Osteoblast (primary cell): ENCODE measurements at regions not wholly inside any gene's neighbourhood (a gene's known extent, or its start where the extent isn't known, plus 50 kb on each side); places are given as distances from the start of the nearest gene placed in this dataset.
"Not testable (repeated sequence)": the region's sequence is repeated elsewhere in the genome, so short reads cannot be mapped to it uniquely, and the experiment has no call there.

Experiments used
- DNase-seq: peaks from one replicate; pipeline ENCODE4 v3.0.0; 2011; ENCODE audit warnings: low spot score, mixed read lengths; ENCODE audit not compliant: insufficient read length; ENCODE audit errors: missing footprints
- H2AFZ ChIP-seq: 2 replicates; pipeline ENCODE4 v1.6.0; 2011; ENCODE audit warnings: mild to moderate bottlenecking, low read length
- H3K27ac ChIP-seq: 2 replicates; pipeline ENCODE4 v1.5.1; 2011; ENCODE audit warnings: mild to moderate bottlenecking, low read depth, low read length, moderate library complexity
- H3K27me3 ChIP-seq: 2 replicates; pipeline ENCODE4 v1.6.0; 2012; ENCODE audit warnings: mild to moderate bottlenecking, control low read depth, inconsistent platforms, low read length, moderate library complexity; ENCODE audit not compliant: insufficient read depth
- H3K36me3 ChIP-seq: 2 replicates; pipeline ENCODE4 v1.5.1; 2011; ENCODE audit warnings: mild to moderate bottlenecking, low read length, control low read depth, moderate library complexity; ENCODE audit not compliant: insufficient read depth
- H3K4me1 ChIP-seq: 2 replicates; pipeline ENCODE4 v1.5.1; 2011; ENCODE audit warnings: mild to moderate bottlenecking, low read length, control low read depth, moderate library complexity; ENCODE audit not compliant: insufficient read depth
- H3K4me2 ChIP-seq: 2 replicates; pipeline ENCODE4 v1.6.0; 2011; ENCODE audit warnings: mild to moderate bottlenecking, low read length; ENCODE audit not compliant: insufficient read depth
- H3K4me3 ChIP-seq: fragments of 200-600 bp; sonication (generic); 3 replicates; pipeline ENCODE4 v1.5.1; 2012; ENCODE audit warnings: mild to moderate bottlenecking, low read length, inconsistent platforms; ENCODE audit not compliant: insufficient read depth
- H3K79me2 ChIP-seq: 2 replicates; pipeline ENCODE4 v1.6.0; 2012; ENCODE audit warnings: mild to moderate bottlenecking, low read length, control low read depth, inconsistent platforms; ENCODE audit not compliant: insufficient read depth
- H3K9me3 ChIP-seq: 2 replicates; pipeline ENCODE4 v1.5.1; 2011; ENCODE audit warnings: low read depth, low read length, control low read depth
- H4K20me1 ChIP-seq: 2 replicates; pipeline ENCODE4 v1.6.0; 2012; ENCODE audit warnings: mild to moderate bottlenecking, low read length, control low read depth; ENCODE audit not compliant: insufficient read depth
- TF ChIP-seq, protein P1 (sequence below): IDR thresholded peaks from 2 replicates; pipeline ENCODE4 v1.5.1; 2011; ENCODE audit warnings: mild to moderate bottlenecking, low read depth, low read length, moderate library complexity; ENCODE audit errors: extremely low read depth

GRCh38 chr15:77910030-77910911 is 167.2 kb downstream of the TBC1D2B start:
- H3K27ac ChIP-seq, H3K27me3 ChIP-seq, H3K4me1 ChIP-seq, H3K9me3 ChIP-seq, H3K79me2 ChIP-seq, H4K20me1 ChIP-seq, H3K36me3 ChIP-seq: not testable (repeated sequence)
- Histone ChIP-seq H3K4me2 (peak overlapping the region; percentile 82), H3K4me3 (peak overlapping the region; percentile 66), H2AFZ (peak overlapping the region; percentile 95)
- DNase-seq, result peak; percentile 86
- TF ChIP-seq, protein P1, sequence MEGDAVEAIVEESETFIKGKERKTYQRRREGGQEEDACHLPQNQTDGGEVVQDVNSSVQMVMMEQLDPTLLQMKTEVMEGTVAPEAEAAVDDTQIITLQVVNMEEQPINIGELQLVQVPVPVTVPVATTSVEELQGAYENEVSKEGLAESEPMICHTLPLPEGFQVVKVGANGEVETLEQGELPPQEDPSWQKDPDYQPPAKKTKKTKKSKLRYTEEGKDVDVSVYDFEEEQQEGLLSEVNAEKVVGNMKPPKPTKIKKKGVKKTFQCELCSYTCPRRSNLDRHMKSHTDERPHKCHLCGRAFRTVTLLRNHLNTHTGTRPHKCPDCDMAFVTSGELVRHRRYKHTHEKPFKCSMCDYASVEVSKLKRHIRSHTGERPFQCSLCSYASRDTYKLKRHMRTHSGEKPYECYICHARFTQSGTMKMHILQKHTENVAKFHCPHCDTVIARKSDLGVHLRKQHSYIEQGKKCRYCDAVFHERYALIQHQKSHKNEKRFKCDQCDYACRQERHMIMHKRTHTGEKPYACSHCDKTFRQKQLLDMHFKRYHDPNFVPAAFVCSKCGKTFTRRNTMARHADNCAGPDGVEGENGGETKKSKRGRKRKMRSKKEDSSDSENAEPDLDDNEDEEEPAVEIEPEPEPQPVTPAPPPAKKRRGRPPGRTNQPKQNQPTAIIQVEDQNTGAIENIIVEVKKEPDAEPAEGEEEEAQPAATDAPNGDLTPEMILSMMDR, result peak; percentile 46

GRCh38 chr15:77909182-77909940 is 168.2 kb downstream of the TBC1D2B start:
- no peaks in the 10 kb centered on the region for H3K36me3 ChIP-seq
- no peaks in the 10 kb centered on the region for H3K4me1 ChIP-seq
- no peaks in the 10 kb centered on the region for H3K79me2 ChIP-seq
- DNase-seq, result peak; percentile 15
- TF ChIP-seq, protein P1, result no peak
- no peak overlapping the region for H3K4me2 ChIP-seq
- no peak overlapping the region for H2AFZ ChIP-seq
- peaks cover 2% of the 10 kb centered on the region for H3K27me3 ChIP-seq
- H3K27ac ChIP-seq, result no peak overlapping the region
- no peak overlapping the region for H3K4me3 ChIP-seq
- no peaks in the 10 kb centered on the region for H3K9me3 ChIP-seq
- H4K20me1 ChIP-seq, result no peaks in the 10 kb centered on the region

GRCh38 chr15:77908752-77909111 is 168.8 kb downstream of the TBC1D2B start:
- not testable (repeated sequence) for H2AFZ ChIP-seq, H3K27ac ChIP-seq, H3K4me1 ChIP-seq, H3K4me3 ChIP-seq, H3K9me3 ChIP-seq, H3K36me3 ChIP-seq, H4K20me1 ChIP-seq, H3K79me2 ChIP-seq, H3K4me2 ChIP-seq, H3K27me3 ChIP-seq
- DNase-seq, result peak; percentile 11

DNA sequence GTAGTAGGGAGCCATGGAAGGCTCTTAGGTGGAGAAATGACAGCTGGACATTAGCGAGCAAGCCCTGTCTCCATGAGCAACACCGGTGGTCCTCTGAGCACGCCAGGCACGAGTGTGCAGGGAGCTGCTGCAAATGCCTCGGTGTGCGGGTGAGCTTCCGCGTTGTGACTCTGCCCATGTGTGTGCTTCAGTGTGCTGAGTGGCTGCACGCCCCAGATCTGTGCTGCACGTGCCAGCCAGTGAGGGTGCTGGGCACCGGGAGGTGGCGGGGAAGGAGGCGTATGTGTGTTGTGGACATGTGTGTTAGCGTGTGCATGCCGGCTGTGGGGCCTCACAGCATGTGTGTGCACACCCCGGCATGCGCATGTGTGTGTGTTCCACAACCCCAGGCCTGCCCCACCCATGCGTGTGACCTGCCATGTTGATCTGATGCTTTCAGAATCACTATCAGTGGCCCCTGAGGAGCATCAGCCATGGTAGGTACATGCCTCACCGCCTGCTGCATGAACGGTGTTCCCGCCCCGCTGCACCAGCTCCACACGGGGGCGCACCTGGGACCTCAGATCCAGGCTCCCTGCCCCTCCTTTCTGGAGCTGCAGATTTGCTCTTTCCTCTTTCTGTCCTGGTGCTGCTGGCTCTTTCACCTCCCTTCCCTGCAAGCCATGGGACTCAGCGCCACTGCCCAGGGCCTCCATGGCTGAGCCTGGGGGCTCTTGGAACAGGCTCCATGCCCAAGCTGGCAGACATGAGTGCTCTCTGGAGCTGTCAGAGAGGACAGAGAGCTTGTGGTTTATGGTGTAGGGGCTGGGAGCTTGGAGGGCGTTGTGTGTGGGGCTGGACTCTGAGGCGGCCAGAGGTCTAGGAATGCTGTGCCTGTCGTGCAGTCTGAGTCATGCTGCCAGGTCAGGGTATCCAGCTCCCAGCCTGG is 169.4 kb downstream of the TBC1D2B start:
- no peak overlapping the region for H3K4me3 ChIP-seq
- no peaks in the 10 kb centered on the region for H3K9me3 ChIP-seq
- no peak overlapping the region for H3K27ac ChIP-seq
- H3K27me3 ChIP-seq, result peaks cover 2% of the 10 kb centered on the region
- no peaks in the 10 kb centered on the region for H4K20me1 ChIP-seq
- H3K4me2 ChIP-seq, result no peak overlapping the region
- no peaks in the 10 kb centered on the region for H3K4me1 ChIP-seq
- DNase-seq, result peak; percentile 88
- TF ChIP-seq, protein P1, result no peak
- H2AFZ ChIP-seq, result no peak overlapping the region
- H3K36me3 ChIP-seq, result no peaks in the 10 kb centered on the region
- H3K79me2 ChIP-seq, result no peaks in the 10 kb centered on the region

- H2AFZ ChIP-seq, H4K20me1 ChIP-seq, H3K4me3 ChIP-seq, H3K27ac ChIP-seq, H3K27me3 ChIP-seq, H3K4me2 ChIP-seq, H3K9me3 ChIP-seq, H3K36me3 ChIP-seq, H3K79me2 ChIP-seq, H3K4me1 ChIP-seq: not testable (repeated sequence)
- DNase-seq, result peak; percentile 39
Measured at GRCh38 chr15:77906062-77906990, 171.2 kb downstream of the TBC1D2B start.
